ENCODE measurements at regions not wholly inside any gene's neighbourhood (a gene's known extent, or its start where the extent isn't known, plus 50 kb on each side); places are given as distances from the start of the nearest gene placed in this dataset.

DNA sequence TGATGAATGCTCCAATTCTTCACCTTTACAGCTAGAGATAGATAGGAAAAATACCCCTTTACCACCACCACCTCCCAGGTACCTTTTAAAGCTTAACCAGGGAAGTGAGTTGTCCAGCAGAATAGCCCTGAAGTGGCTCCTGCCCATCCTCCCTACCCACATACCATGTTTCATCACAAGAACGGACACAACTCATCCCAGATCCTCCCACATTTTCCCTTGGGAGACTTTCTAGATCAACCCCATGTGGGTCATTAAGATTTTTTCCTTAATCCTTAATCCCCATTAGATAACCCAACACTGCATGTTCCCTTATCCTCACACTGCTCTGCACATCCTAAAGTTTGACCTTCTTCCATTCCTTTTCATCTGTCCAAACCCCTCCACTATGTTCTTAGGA, 69.3 kb downstream of the CHST2 start:
- TF ChIP-seq POLR2A (IDR thresholded peaks at IDR 0.05; ENCODE audit: low read depth, low read length), result no peak
- no peak for TF ChIP-seq POLR2AphosphoS5 (IDR thresholded peaks at IDR 0.05; ENCODE audit: low read depth, low read length)
- no peak for TF ChIP-seq SPI1 (IDR thresholded peaks at IDR 0.05; ENCODE audit: low read depth, low read length)
- no peak for TF ChIP-seq TAF1 (IDR thresholded peaks at IDR 0.05; ENCODE audit: low read depth, low read length)
